ENCODE measurements at regions not wholly inside any gene's neighbourhood (a gene's known extent, or its start where the extent isn't known, plus 50 kb on each side); places are given as distances from the start of the nearest gene placed in this dataset.

- Histone ChIP-seq H2AFZ (ENCODE audit: low read length) (no peak overlapping the region), H3K9ac (ENCODE audit: insufficient read depth, low read depth, low read length) (no peak overlapping the region), H3K4me3 (replicated peaks in 1 of 3; ENCODE audit: insufficient read depth in 1 of 3, low read depth in 2 of 3, low read length in 3 of 3) (no peak overlapping the region), H3K4me2 (ENCODE audit: low read depth, low read length) (no peak overlapping the region), H3K36me3 (replicated peaks in 1 of 2; ENCODE audit: control insufficient read depth in 1 of 2, insufficient read depth in 2 of 2, low read length in 2 of 2) (no peaks in the 10 kb centered on the region), H3K79me2 (ENCODE audit: insufficient read depth, low read length) (no peaks in the 10 kb centered on the region), H3K27me3 (ENCODE audit: control insufficient read depth in 1 of 2, insufficient read depth in 2 of 2, low read length in 2 of 2) (no peaks in the 10 kb centered on the region; a peak in 1 of 5 replicates), H4K20me1 (ENCODE audit: insufficient read depth, low read length) (no peaks in the 10 kb centered on the region), H3K4me1 (ENCODE audit: insufficient read depth, low read length) (no peaks in the 10 kb centered on the region), H3K9me3 (ENCODE audit: low read length) (no peaks in the 10 kb centered on the region), H3K27ac (ENCODE audit: extremely low read length, insufficient read depth, low read length) (no peak overlapping the region)
- ATAC-seq: no peak
- intact Hi-C loops (cut with micrococcal nuclease; ENCODE audit: unreplicated experiment): no loop called here
- WGBS (ENCODE audit: low lambda C conversion rate): 0% methylated on average over 1 of the region's 1 CpG
- CTCF ChIA-PET (ENCODE audit: low intra/inter-chr PET ratio, low total read pairs): no interaction called here
- FAIRE-seq: no peak
- POLR2A ChIA-PET: no interaction called here
- TF ChIP-seq TOE1 (CRISPR knock-in tag; IDR thresholded peaks at IDR 0.05) (no peak), CCAR2 (optimal IDR thresholded peaks at IDR 0.05; ENCODE audit: low read depth, low read length) (no peak), ZIK1 (CRISPR knock-in tag; IDR thresholded peaks at IDR 0.05; ENCODE audit: borderline replicate concordance, low read depth) (no peak), CBX2 (IDR thresholded peaks at IDR 0.05; ENCODE audit: low read depth, low read length) (no peak), CBX2 (CRISPR knock-in tag; IDR thresholded peaks at IDR 0.05; ENCODE audit: low read depth) (no peak), SMARCC2 (IDR thresholded peaks at IDR 0.05) (no peak), PRDM10 (CRISPR knock-in tag; IDR thresholded peaks at IDR 0.05; ENCODE audit: low read depth) (no peak), SKIL (CRISPR knock-in tag; IDR thresholded peaks at IDR 0.05; ENCODE audit: borderline replicate concordance) (no peak), U2AF2 (IDR thresholded peaks at IDR 0.05; ENCODE audit: low read depth, low read length) (no peak)
- no TSS peak for BruUV-seq (replicated peaks)
- in situ Hi-C loops (cut with HindIII; ENCODE audit: extremely low pct_ligation_motif_present, low pct_unique_long_range_greater_than_20kb): no loop called here
- DNase-seq (ENCODE audit: low spot score): no peak
These were observed 272.2 kb upstream of the DACH1 start for GRCh38 chr13:72139192-72139591.
